ENCODE measurements at regions not wholly inside any gene's neighbourhood (a gene's known extent, or its start where the extent isn't known, plus 50 kb on each side); places are given as distances from the start of the nearest gene placed in this dataset.
A peak's percentile ranks its signal among the peaks of the same experiment; 100 is the strongest.

GRCh38 chr15:70488002-70488605 lies 275.3 kb downstream of the UACA start:
- peaks cover 0 to 74% (median 0%) of the 10 kb centered on the region in 12 donors for H3K4me1 ChIP-seq
- H3K27ac ChIP-seq: peak overlapping the region in 1 of 12 donors; percentile 76
- H3K27me3 ChIP-seq: peaks cover 0 to 6% (median 0%) of the 10 kb centered on the region in 9 donors
- WGBS, 4 donors: 22 to 26% (median 24%) methylated on average over 6 of the region's 6 CpGs
- no peaks in the 10 kb centered on the region for H3K9me3 ChIP-seq
- no peak overlapping the region for H3K4me3 ChIP-seq
- TF ChIP-seq POLR2A (IDR thresholded peaks at IDR 0.05) (no peak), CTCF (IDR thresholded peaks at IDR 0.05) (peak; percentile 91 to 97 (median 95))
- intact Hi-C loops (cut with DNase I): loop anchor here (1.0 to 10.0 kb wide), 10 partner anchors 753 to 1013 kb away; no protein-coding TSS in a partner anchor
- DNase-seq: peak; percentile 58 to 82 (median 62)
- no peaks in the 10 kb centered on the region for H3K36me3 ChIP-seq
- peak; percentile 29 to 75 (median 60) for ATAC-seq

- Histone ChIP-seq H3K27ac (peak overlapping the region in 1 of 12 donors; percentile 76), H3K27me3 (peaks cover 0 to 6% (median 0%) of the 10 kb centered on the region in 9 donors), H3K4me3 (no peak overlapping the region), H3K36me3 (no peaks in the 10 kb centered on the region), H3K9me3 (no peaks in the 10 kb centered on the region), H3K4me1 (peaks cover 0 to 69% (median 0%) of the 10 kb centered on the region in 12 donors)
- ATAC-seq (no peak), DNase-seq (peak in 2 of 5 donors; percentile 8 to 52)
- 83 to 97% (median 91%) methylated on average over 3 of the region's 3 CpGs for WGBS, 4 donors
- no peak for TF ChIP-seq CTCF (IDR thresholded peaks at IDR 0.05)
- TF ChIP-seq POLR2A (IDR thresholded peaks at IDR 0.05): no peak
- intact Hi-C loops (cut with DNase I): loop anchor here (1.0 to 10.0 kb wide), 8 partner anchors 753 to 1010 kb away; no protein-coding TSS in a partner anchor
Observed at GRCh38 chr15:70487387-70487740, 276.0 kb downstream of the UACA start.

- 79 to 87% (median 83%) methylated on average over 15 to 17 of the region's 17 CpGs for WGBS, 4 donors
- Histone ChIP-seq H3K4me1 (peaks cover 0 to 62% (median 0%) of the 10 kb centered on the region in 12 donors), H3K27me3 (peaks cover 0 to 6% (median 0%) of the 10 kb centered on the region in 9 donors), H3K9me3 (no peaks in the 10 kb centered on the region), H3K4me3 (no peak overlapping the region), H3K36me3 (no peaks in the 10 kb centered on the region), H3K27ac (peak overlapping the region in 1 of 12 donors; percentile 76)
- DNase-seq (peak in 2 of 5 donors; percentile 41 to 73), ATAC-seq (peak; percentile 15 to 68 (median 66))
- intact Hi-C loops (cut with DNase I): loop anchor here (1.0 to 10.0 kb wide), 8 partner anchors 752 to 1009 kb away; no protein-coding TSS in a partner anchor
- TF ChIP-seq CTCF (IDR thresholded peaks at IDR 0.05) (no peak), POLR2A (IDR thresholded peaks at IDR 0.05) (no peak)
Observed at GRCh38 chr15:70486451-70487386, 276.6 kb downstream of the UACA start.

- intact Hi-C loops (cut with DNase I): loop anchor here (2.0 to 10.0 kb wide), 7 partner anchors 751 to 1009 kb away; no protein-coding TSS in a partner anchor
- H3K36me3 ChIP-seq: no peaks in the 10 kb centered on the region
- WGBS, 4 donors: 89 to 97% (median 95%) methylated on average over 2 of the region's 2 CpGs
- TF ChIP-seq CTCF (IDR thresholded peaks at IDR 0.05) (no peak), POLR2A (IDR thresholded peaks at IDR 0.05) (no peak)
- H3K27me3 ChIP-seq: peaks cover 0 to 6% (median 0%) of the 10 kb centered on the region in 9 donors
- H3K4me3 ChIP-seq: no peak overlapping the region
- DNase-seq: peak in 1 of 5 donors; percentile 37
- ATAC-seq: no peak
- H3K27ac ChIP-seq: peak overlapping the region in 1 of 12 donors; percentile 76
- H3K4me1 ChIP-seq: peaks cover 0 to 60% (median 0%) of the 10 kb centered on the region in 12 donors
- no peaks in the 10 kb centered on the region for H3K9me3 ChIP-seq
Observed at GRCh38 chr15:70486012-70486411, 277.3 kb downstream of the UACA start.

All from heart left ventricle (tissue), 16 donors.